ENCODE measurements at regions not wholly inside any gene's neighbourhood (a gene's known extent, or its start where the extent isn't known, plus 50 kb on each side); places are given as distances from the start of the nearest gene placed in this dataset.

GRCh38 chr18:44423814-44424644 lies 256.7 kb upstream of the SETBP1 start:
- 83% methylated on average over 7 of the region's 7 CpGs for WGBS
- Histone ChIP-seq H3K36me3 (no peaks in the 10 kb centered on the region), H3K9me3 (no peaks in the 10 kb centered on the region), H3K4me3 (no peak overlapping the region), H3K27me3 (no peaks in the 10 kb centered on the region), H3K4me1 (no peaks in the 10 kb centered on the region), H3K27ac (no peak overlapping the region)
- no peak for DNase-seq (ENCODE audit: low spot score in 2 of 2)
- no peak for TF ChIP-seq POLR2AphosphoS5 (IDR thresholded peaks at IDR 0.05)
- no peak for TF ChIP-seq EP300 (IDR thresholded peaks at IDR 0.05)

GRCh38 chr18:44424645-44425035 lies 256.0 kb upstream of the SETBP1 start:
- no peak for DNase-seq (ENCODE audit: low spot score in 2 of 2)
- Histone ChIP-seq H3K27ac (no peak overlapping the region), H3K4me1 (no peaks in the 10 kb centered on the region), H3K9me3 (no peaks in the 10 kb centered on the region), H3K4me3 (no peak overlapping the region), H3K36me3 (no peaks in the 10 kb centered on the region), H3K27me3 (no peaks in the 10 kb centered on the region)
- 85% methylated on average over 2 of the region's 2 CpGs for WGBS
- TF ChIP-seq POLR2AphosphoS5 (IDR thresholded peaks at IDR 0.05) (no peak), EP300 (IDR thresholded peaks at IDR 0.05) (no peak), CTCF (IDR thresholded peaks at IDR 0.05) (no peak), POLR2A (IDR thresholded peaks at IDR 0.05) (no peak)

GRCh38 chr18:44425161-44425560 lies 255.5 kb upstream of the SETBP1 start:
- Histone ChIP-seq H3K4me1 (no peaks in the 10 kb centered on the region), H3K27ac (no peak overlapping the region), H3K4me3 (no peak overlapping the region), H3K9me3 (no peaks in the 10 kb centered on the region), H3K36me3 (no peaks in the 10 kb centered on the region), H3K27me3 (no peaks in the 10 kb centered on the region)
- no peak for DNase-seq (ENCODE audit: low spot score in 2 of 2)
- 98% methylated on average over 2 of the region's 2 CpGs for WGBS
- no peak for TF ChIP-seq POLR2A (IDR thresholded peaks at IDR 0.05)

- H3K4me1 ChIP-seq, result no peaks in the 10 kb centered on the region
- no peak overlapping the region for H3K27ac ChIP-seq
- 92% methylated on average over 2 of the region's 2 CpGs for WGBS
- no peak overlapping the region for H3K4me3 ChIP-seq
- no peak for DNase-seq (ENCODE audit: low spot score in 2 of 2)
- H3K9me3 ChIP-seq, result no peaks in the 10 kb centered on the region
- no peaks in the 10 kb centered on the region for H3K36me3 ChIP-seq
- TF ChIP-seq POLR2AphosphoS5 (IDR thresholded peaks at IDR 0.05) (no peak), POLR2A (IDR thresholded peaks at IDR 0.05) (no peak), CTCF (IDR thresholded peaks at IDR 0.05) (no peak), EP300 (IDR thresholded peaks at IDR 0.05) (no peak)
- H3K27me3 ChIP-seq, result no peaks in the 10 kb centered on the region
Measured at GRCh38 chr18:44437603-44438002, 243.1 kb upstream of the SETBP1 start.

- Histone ChIP-seq H3K36me3 (no peaks in the 10 kb centered on the region), H3K4me3 (no peak overlapping the region), H3K27ac (no peak overlapping the region), H3K9me3 (no peaks in the 10 kb centered on the region), H3K27me3 (no peaks in the 10 kb centered on the region), H3K4me1 (no peaks in the 10 kb centered on the region)
- no peak for TF ChIP-seq EP300 (IDR thresholded peaks at IDR 0.05)
- TF ChIP-seq POLR2AphosphoS5 (IDR thresholded peaks at IDR 0.05), result no peak
- no peak for TF ChIP-seq POLR2A (IDR thresholded peaks at IDR 0.05)
- no peak for TF ChIP-seq CTCF (IDR thresholded peaks at IDR 0.05)
- 12% methylated on average over 2 of the region's 2 CpGs for WGBS
- no peak for DNase-seq (ENCODE audit: low spot score in 2 of 2)
Measured at GRCh38 chr18:44450226-44450625, 230.5 kb upstream of the SETBP1 start.

- TF ChIP-seq EP300 (IDR thresholded peaks at IDR 0.05) (no peak), POLR2A (IDR thresholded peaks at IDR 0.05) (no peak), POLR2AphosphoS5 (IDR thresholded peaks at IDR 0.05) (no peak), CTCF (IDR thresholded peaks at IDR 0.05) (no peak)
- H3K27me3 ChIP-seq, result no peaks in the 10 kb centered on the region
- H3K9me3 ChIP-seq, result no peaks in the 10 kb centered on the region
- no peak overlapping the region for H3K27ac ChIP-seq
- DNase-seq (ENCODE audit: low spot score in 2 of 2), result no peak
- WGBS, result 59% methylated on average over 2 of the region's 2 CpGs
- no peak overlapping the region for H3K4me3 ChIP-seq
- H3K4me1 ChIP-seq, result no peaks in the 10 kb centered on the region
- no peaks in the 10 kb centered on the region for H3K36me3 ChIP-seq
Measured at GRCh38 chr18:44452346-44452745, 228.3 kb upstream of the SETBP1 start.

Measured in suprapubic skin (tissue), 4 donors.